HG03135 (cell line): ENCODE measurements at regions not wholly inside any gene's neighbourhood (a gene's known extent, or its start where the extent isn't known, plus 50 kb on each side); places are given as distances from the start of the nearest gene placed in this dataset.
"Not testable (repeated sequence)": the region's sequence is repeated elsewhere in the genome, so short reads cannot be mapped to it uniquely, and the experiment has no call there.

Experiments used
- ATAC-seq: cut with Tn5 transposase; IDR thresholded peaks from one replicate; pipeline ENCODE4 v1.9.1; 2021; ENCODE audit warnings: mild to moderate bottlenecking, moderate library complexity; ENCODE audit not compliant: unreplicated experiment

DNA sequence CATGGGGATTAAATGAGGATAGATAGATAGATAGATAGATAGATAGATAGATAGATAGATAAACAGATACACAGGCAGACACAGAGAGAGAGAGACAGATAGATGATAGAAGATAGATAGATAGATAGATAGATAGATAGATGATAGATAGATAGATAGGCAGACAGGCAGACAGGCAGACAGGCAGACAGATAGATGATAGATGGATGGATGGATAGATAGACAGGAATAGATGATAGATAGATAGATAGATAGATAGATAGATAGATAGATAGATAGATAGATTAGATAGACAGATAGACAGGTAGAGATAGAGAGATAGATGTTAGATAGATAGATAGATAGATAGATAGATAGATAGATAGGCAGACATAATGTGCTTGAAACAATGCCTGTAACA is 137.3 kb downstream of the MED10 start:
- ATAC-seq, result not testable (repeated sequence)

- ATAC-seq, result peak; percentile 55
These were observed 141.4 kb downstream of the MED10 start for GRCh38 chr5:6236858-6237481.

- ATAC-seq, result no peak
These were observed 142.1 kb downstream of the MED10 start for GRCh38 chr5:6236170-6236793.

GRCh38 chr5:6235726-6236125 is 142.6 kb downstream of the MED10 start:
- ATAC-seq, result no peak

- ATAC-seq, result no peak
These were observed 149.8 kb downstream of the MED10 start for GRCh38 chr5:6228257-6229250.

DNA sequence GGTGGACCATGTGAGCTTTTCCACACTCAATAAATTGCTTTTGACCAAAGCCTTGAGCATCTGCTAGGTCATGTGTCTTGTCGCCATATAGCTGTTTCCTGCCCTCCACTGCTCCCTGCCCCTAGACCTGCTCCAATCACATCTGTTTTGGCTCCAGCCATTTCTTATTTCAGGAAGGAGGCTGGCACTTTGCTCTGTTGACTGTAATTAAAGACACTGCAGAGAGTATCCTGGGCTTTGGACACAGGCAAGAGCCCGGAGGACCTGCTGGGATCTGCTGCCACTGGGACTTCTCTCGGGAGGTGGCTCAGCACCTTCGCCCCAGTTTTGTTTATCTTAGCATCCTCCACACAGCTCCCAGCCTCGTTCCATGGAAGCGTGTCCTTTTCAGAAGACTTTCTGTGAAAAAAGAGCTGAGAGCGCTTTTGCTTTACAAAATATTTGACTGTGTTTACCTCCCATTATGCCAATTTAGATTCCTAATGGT is 153.2 kb downstream of the MED10 start:
- ATAC-seq, result no peak

- ATAC-seq, result no peak
These were observed 153.9 kb downstream of the MED10 start for GRCh38 chr5:6224406-6224805.

DNA sequence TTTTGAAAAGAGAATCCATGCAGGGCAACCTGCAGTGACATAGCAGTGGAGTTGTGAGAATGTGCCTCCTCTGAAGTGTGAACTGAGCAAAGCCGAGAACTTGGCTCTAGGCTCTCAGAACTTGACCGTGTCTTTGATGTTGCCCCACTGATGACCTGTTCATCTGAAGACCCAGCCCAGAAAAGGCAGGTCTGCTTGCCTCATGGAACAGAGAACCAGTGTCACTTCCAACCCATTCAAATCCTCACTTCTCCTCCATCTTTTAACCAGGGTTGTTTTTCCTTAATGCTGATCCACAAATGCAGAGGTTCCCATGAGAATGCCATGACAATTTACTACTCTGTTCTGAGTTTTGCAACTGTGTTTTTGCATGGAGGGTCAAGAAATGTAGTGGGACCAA is 155.4 kb downstream of the MED10 start:
- ATAC-seq, result no peak

DNA sequence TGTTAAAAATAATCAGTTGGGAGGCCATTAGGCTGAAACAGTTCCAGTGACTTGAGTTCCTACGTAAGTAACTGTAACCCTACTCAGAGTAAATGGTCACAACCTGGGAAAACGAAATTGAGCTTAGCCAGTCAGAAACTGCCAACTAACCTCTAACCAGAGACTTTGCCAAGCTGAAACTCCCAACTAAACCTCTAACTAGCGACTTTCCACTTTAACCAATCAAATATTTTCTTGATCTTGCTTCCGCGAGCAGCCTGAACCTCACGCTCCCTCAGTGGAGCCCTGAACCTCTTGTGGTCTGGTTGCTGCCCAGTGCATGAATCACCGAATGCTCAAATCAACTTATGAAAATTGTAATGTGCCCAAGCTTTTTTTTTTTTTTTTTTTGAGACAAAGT is 156.2 kb downstream of the MED10 start:
- no peak for ATAC-seq

- no peak for ATAC-seq
These were observed 157.2 kb downstream of the MED10 start for GRCh38 chr5:6221141-6221626.

GRCh38 chr5:6220346-6221088 is 157.8 kb downstream of the MED10 start:
- no peak for ATAC-seq

GRCh38 chr5:6218517-6218916 is 159.8 kb downstream of the MED10 start:
- ATAC-seq, result no peak

DNA sequence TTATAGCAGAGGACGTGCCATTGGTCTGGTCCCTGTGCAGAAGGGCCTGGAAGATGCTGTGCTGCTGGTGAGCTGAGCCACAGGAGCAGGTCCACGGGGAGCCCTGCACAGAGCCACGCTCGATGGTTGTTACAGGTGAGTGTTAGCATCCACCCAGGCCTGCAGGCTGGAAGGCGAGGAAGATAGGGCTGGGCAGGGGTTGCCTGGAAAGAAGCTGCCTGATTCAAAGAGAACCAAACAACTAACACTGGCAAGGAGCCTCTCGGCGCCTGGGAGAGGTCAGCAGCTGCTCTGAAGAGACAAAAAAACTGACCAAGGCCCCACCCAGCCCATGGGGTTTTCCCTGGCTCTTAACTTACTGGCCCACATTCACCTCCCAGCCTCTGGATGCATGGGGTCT is 160.2 kb downstream of the MED10 start:
- no peak for ATAC-seq

- no peak for ATAC-seq
These were observed 161.8 kb downstream of the MED10 start for GRCh38 chr5:6216471-6217075.

- no peak for ATAC-seq
These were observed 162.5 kb downstream of the MED10 start for GRCh38 chr5:6215891-6216290.

DNA sequence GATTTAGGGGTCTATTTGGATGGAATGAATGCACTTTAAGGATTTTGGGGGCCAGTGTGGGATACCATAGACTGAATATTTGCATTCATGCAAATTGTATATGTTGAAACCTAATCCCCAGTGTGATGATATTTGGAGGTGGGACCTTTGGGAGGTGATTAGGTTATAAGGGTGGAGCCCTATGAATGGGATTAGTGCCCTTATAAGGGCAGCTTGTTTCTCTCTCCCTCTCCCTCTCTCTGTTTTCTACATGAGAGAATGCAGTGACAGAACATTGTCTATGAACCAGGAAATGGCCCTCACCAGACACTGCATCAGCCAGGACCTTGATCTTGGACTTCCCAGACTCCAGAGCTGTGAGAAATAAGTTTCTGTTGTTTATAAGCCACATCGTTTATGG is 166.1 kb downstream of the MED10 start:
- no peak for ATAC-seq

- no peak for ATAC-seq
These were observed 171.8 kb downstream of the MED10 start for GRCh38 chr5:6206501-6206900.

DNA sequence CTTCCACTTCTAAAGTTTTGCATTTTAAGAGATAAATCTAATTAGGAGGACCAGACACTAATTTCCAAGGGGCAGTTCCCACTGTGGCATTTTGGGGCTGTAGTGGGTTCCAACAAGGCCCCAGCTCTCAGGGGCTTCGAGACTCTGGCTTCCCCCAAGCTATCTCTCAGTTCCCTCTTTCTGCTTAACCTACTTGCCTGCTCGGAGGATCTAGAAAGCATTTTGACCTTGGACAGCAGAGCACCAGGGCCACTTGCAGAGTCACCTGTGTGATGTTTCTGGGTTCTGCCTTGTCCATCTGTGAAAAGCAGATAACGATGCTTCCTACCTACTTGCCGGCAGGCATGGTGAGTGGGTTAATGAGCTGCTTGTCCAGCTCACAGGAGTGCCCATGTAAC is 175.4 kb downstream of the MED10 start:
- ATAC-seq, result no peak

DNA sequence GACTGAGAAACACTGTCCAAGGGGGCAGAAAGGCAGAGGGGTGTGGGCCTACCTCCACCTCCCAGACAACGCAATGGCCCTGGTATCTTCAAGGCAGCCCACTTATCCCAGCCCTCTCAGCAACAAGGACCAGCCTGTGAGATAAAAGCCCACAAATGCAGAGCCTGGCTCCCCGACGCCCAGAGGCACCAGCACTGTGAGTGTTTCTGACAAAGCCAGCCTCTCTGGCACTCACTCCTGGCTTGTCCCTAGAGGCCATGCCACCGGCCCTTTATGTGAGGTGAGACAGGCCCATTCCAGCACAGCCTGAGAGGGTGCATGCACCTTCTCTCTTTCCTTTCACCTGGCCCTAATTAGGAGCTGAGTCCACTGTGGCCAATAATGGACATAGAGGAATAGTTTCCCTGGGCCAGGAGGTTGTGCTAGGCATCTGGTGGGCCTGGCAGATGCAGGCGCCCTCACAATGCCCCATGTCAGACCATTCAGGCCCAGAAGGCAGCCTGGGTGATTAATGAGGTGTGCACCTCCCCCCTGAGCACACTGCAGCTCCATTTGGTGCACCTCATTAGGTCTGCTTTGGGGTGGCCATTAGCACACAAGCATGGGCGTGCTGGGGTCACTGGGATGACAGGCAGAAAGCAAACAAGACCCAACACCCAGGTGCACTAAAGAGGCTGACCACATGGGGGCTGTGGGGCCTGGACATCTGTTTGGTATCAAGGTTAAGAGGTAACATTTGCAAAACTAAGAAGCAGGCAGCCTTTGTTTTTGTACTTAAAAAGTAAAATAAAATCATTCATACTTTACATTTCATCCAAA is 176.0 kb downstream of the MED10 start:
- no peak for ATAC-seq
